Urothelium cell line (cell line): ENCODE measurements at regions not wholly inside any gene's neighbourhood (a gene's known extent, or its start where the extent isn't known, plus 50 kb on each side); places are given as distances from the start of the nearest gene placed in this dataset.

Source experiments
- DNase-seq: peaks from one replicate; pipeline ENCODE4 v3.0.0; 2011; ENCODE audit warnings: low spot score, mixed read lengths
- FAIRE-seq: peaks from 2 replicates; lab custom pipeline; 2011; peaks lifted over from hg19 to GRCh38; lab: Jason Lieb, UNC

- DNase-seq (no peak), FAIRE-seq (no peak)
Measured at GRCh38 chr1:187413405-187414169, 584.8 kb downstream of the PLA2G4A start.

- no peak for DNase-seq
- FAIRE-seq: no peak
Measured at GRCh38 chr1:187415065-187415464, 586.3 kb downstream of the PLA2G4A start.

GRCh38 chr1:187417520-187417919 lies 588.8 kb downstream of the PLA2G4A start:
- no peak for DNase-seq
- FAIRE-seq: no peak

GRCh38 chr1:187433598-187433997 lies 604.8 kb downstream of the PLA2G4A start:
- no peak for DNase-seq

GRCh38 chr1:187442603-187443002 lies 613.9 kb downstream of the PLA2G4A start:
- DNase-seq (no peak), FAIRE-seq (no peak)

More at GRCh38 chr1:187433598-187433997, 604.8 kb downstream of the PLA2G4A start:
- no peak for FAIRE-seq

- no peak for FAIRE-seq
- no peak for DNase-seq
Measured at GRCh38 chr1:187443939-187444338, 615.2 kb downstream of the PLA2G4A start.

- DNase-seq: no peak
- no peak for FAIRE-seq
Measured at GRCh38 chr1:187445066-187445465, 616.3 kb downstream of the PLA2G4A start.

- no peak for FAIRE-seq
Measured at GRCh38 chr1:187451238-187451637, 622.5 kb downstream of the PLA2G4A start.

GRCh38 chr1:187454010-187454409 lies 625.3 kb downstream of the PLA2G4A start:
- DNase-seq (no peak), FAIRE-seq (no peak)

More at GRCh38 chr1:187451238-187451637, 622.5 kb downstream of the PLA2G4A start:
- DNase-seq: no peak

GRCh38 chr1:187456446-187456845 lies 627.7 kb downstream of the PLA2G4A start:
- FAIRE-seq: no peak
- DNase-seq: no peak

GRCh38 chr1:187460093-187460492 lies 631.3 kb downstream of the PLA2G4A start:
- FAIRE-seq: no peak
- DNase-seq: no peak

- DNase-seq (no peak), FAIRE-seq (no peak)
Measured at GRCh38 chr1:187464320-187464719, 635.6 kb downstream of the PLA2G4A start.

- DNase-seq (no peak), FAIRE-seq (no peak)
Measured at GRCh38 chr1:187465441-187465840, 636.7 kb downstream of the PLA2G4A start.

- DNase-seq: no peak
- no peak for FAIRE-seq
Measured at GRCh38 chr1:187469836-187470235, 641.1 kb downstream of the PLA2G4A start.

GRCh38 chr1:187471555-187471954 lies 642.8 kb downstream of the PLA2G4A start:
- FAIRE-seq (no peak), DNase-seq (no peak)

- DNase-seq (no peak), FAIRE-seq (no peak)
Measured at GRCh38 chr1:187474336-187474735, 645.6 kb downstream of the PLA2G4A start.

- no peak for DNase-seq
Measured at GRCh38 chr1:187476671-187477070, 647.9 kb downstream of the PLA2G4A start.

GRCh38 chr1:187477103-187477502 lies 648.4 kb downstream of the PLA2G4A start:
- FAIRE-seq: no peak
- no peak for DNase-seq

More at GRCh38 chr1:187476671-187477070, 647.9 kb downstream of the PLA2G4A start:
- FAIRE-seq: no peak

GRCh38 chr1:187477535-187477934 lies 648.8 kb downstream of the PLA2G4A start:
- FAIRE-seq: no peak
- DNase-seq: no peak

- no peak for FAIRE-seq
Measured at GRCh38 chr1:187481581-187482148, 652.9 kb downstream of the PLA2G4A start.

GRCh38 chr1:187490266-187490665 lies 661.5 kb downstream of the PLA2G4A start:
- FAIRE-seq: no peak
- no peak for DNase-seq

More at GRCh38 chr1:187481581-187482148, 652.9 kb downstream of the PLA2G4A start:
- no peak for DNase-seq

GRCh38 chr1:187491082-187491720 lies 662.5 kb downstream of the PLA2G4A start:
- FAIRE-seq (no peak), DNase-seq (no peak)
